ENCODE measurements at regions not wholly inside any gene's neighbourhood (a gene's known extent, or its start where the extent isn't known, plus 50 kb on each side); places are given as distances from the start of the nearest gene placed in this dataset.

DNA sequence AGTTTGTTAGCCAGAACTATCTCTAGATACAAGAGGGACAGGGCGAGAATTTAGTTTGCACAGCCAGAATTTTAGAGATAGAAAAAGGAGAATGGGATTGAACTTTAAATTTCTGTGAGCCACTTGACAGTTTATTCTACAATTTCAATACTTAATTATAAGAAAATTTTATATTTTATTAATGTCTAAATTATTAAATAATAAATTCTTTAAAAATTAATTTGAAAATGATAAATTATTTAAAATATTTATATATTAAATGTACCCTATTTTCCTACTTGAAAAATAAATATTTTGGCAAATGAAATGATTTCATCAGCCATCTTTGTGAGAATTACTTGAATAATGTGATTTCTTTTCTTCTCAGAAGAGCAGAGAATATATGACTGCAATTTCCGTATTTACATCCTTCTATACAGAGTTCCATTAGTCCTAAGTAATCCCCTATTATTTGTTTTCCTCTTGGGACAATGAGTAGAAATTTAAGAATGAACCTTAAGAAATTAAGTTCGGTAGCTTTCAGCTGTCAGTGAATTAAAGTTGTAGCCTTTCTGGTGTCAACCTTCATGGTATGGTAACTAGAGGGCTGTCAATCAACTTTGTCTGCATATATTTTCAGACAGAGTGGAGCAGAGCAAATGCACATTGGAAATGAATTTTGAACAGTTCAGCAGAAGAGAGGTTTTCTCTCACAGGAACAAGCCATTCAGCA is 763.9 kb downstream of the PCDH18 start:
- CTCF ChIA-PET: no interaction called here
- H3K36me3 ChIP-seq (ENCODE audit: control insufficient read depth in 2 of 2, insufficient read depth in 1 of 2, low read length in 2 of 2): no peaks in the 10 kb centered on the region
- H3K4me1 ChIP-seq (ENCODE audit: control insufficient read depth, insufficient read depth, low read length): no peaks in the 10 kb centered on the region
- no peak overlapping the region for H3K27ac ChIP-seq (ENCODE audit: extremely low read depth, low read depth, low read length)
- no peak overlapping the region for H3K4me3 ChIP-seq (ENCODE audit: low read depth, low read length)
- H3K9me3 ChIP-seq (ENCODE audit: control insufficient read depth, insufficient read depth, low read depth, low read length): no peaks in the 10 kb centered on the region
- TF ChIP-seq ZNF560 (tag by site-specific recombination; IDR thresholded peaks at IDR 0.05; ENCODE audit: borderline replicate concordance) (no peak), ZNF350 (tag by site-specific recombination; IDR thresholded peaks at IDR 0.05) (no peak), ZNF211 (tag by site-specific recombination; IDR thresholded peaks at IDR 0.05; ENCODE audit: low read depth) (no peak), ZNF621 (tag by site-specific recombination; IDR thresholded peaks at IDR 0.05) (no peak), ZNF266 (tag by site-specific recombination; IDR thresholded peaks at IDR 0.05; ENCODE audit: low read depth) (no peak), ZNF140 (tag by site-specific recombination; IDR thresholded peaks at IDR 0.05) (no peak), ZSCAN30 (tag by site-specific recombination; IDR thresholded peaks at IDR 0.05) (no peak), ZNF423 (tag by site-specific recombination; IDR thresholded peaks at IDR 0.05) (no peak), PRDM1 (tag by site-specific recombination; IDR thresholded peaks at IDR 0.05) (no peak), ZNF610 (tag by site-specific recombination; IDR thresholded peaks at IDR 0.05; ENCODE audit: borderline replicate concordance) (no peak), ZNF626 (tag by site-specific recombination; IDR thresholded peaks at IDR 0.05) (no peak), ZNF785 (tag by site-specific recombination; IDR thresholded peaks at IDR 0.05) (no peak), PBX3 (CRISPR knock-in tag; IDR thresholded peaks at IDR 0.05) (no peak), ZNF155 (tag by site-specific recombination; IDR thresholded peaks at IDR 0.05) (no peak), ZBTB26 (tag by site-specific recombination; optimal IDR thresholded peaks at IDR 0.05) (no peak), MZF1 (tag by site-specific recombination; IDR thresholded peaks at IDR 0.05; ENCODE audit: borderline replicate concordance) (no peak), BCL11A (tag by site-specific recombination; IDR thresholded peaks at IDR 0.05; ENCODE audit: low read depth) (no peak)
- TF ChIP-seq, protein P1, sequence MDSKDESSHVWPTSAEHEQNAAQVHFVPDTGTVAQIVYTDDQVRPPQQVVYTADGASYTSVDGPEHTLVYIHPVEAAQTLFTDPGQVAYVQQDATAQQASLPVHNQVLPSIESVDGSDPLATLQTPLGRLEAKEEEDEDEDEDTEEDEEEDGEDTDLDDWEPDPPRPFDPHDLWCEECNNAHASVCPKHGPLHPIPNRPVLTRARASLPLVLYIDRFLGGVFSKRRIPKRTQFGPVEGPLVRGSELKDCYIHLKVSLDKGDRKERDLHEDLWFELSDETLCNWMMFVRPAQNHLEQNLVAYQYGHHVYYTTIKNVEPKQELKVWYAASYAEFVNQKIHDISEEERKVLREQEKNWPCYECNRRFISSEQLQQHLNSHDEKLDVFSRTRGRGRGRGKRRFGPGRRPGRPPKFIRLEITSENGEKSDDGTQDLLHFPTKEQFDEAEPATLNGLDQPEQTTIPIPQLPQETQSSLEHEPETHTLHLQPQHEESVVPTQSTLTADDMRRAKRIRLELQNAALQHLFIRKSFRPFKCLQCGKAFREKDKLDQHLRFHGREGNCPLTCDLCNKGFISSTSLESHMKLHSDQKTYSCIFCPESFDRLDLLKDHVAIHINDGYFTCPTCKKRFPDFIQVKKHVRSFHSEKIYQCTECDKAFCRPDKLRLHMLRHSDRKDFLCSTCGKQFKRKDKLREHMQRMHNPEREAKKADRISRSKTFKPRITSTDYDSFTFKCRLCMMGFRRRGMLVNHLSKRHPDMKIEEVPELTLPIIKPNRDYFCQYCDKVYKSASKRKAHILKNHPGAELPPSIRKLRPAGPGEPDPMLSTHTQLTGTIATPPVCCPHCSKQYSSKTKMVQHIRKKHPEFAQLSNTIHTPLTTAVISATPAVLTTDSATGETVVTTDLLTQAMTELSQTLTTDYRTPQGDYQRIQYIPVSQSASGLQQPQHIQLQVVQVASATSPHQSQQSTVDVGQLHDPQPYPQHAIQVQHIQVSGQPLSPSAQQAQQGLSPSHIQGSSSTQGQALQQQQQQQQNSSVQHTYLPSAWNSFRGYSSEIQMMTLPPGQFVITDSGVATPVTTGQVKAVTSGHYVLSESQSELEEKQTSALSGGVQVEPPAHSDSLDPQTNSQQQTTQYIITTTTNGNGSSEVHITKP (tag by site-specific recombination; IDR thresholded peaks at IDR 0.05): no peak
- TF ChIP-seq, protein P2, sequence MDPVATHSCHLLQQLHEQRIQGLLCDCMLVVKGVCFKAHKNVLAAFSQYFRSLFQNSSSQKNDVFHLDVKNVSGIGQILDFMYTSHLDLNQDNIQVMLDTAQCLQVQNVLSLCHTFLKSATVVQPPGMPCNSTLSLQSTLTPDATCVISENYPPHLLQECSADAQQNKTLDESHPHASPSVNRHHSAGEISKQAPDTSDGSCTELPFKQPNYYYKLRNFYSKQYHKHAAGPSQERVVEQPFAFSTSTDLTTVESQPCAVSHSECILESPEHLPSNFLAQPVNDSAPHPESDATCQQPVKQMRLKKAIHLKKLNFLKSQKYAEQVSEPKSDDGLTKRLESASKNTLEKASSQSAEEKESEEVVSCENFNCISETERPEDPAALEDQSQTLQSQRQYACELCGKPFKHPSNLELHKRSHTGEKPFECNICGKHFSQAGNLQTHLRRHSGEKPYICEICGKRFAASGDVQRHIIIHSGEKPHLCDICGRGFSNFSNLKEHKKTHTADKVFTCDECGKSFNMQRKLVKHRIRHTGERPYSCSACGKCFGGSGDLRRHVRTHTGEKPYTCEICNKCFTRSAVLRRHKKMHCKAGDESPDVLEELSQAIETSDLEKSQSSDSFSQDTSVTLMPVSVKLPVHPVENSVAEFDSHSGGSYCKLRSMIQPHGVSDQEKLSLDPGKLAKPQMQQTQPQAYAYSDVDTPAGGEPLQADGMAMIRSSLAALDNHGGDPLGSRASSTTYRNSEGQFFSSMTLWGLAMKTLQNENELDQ (tag by site-specific recombination; IDR thresholded peaks at IDR 0.05; ENCODE audit: low read depth): no peak
- TF ChIP-seq, protein P3, sequence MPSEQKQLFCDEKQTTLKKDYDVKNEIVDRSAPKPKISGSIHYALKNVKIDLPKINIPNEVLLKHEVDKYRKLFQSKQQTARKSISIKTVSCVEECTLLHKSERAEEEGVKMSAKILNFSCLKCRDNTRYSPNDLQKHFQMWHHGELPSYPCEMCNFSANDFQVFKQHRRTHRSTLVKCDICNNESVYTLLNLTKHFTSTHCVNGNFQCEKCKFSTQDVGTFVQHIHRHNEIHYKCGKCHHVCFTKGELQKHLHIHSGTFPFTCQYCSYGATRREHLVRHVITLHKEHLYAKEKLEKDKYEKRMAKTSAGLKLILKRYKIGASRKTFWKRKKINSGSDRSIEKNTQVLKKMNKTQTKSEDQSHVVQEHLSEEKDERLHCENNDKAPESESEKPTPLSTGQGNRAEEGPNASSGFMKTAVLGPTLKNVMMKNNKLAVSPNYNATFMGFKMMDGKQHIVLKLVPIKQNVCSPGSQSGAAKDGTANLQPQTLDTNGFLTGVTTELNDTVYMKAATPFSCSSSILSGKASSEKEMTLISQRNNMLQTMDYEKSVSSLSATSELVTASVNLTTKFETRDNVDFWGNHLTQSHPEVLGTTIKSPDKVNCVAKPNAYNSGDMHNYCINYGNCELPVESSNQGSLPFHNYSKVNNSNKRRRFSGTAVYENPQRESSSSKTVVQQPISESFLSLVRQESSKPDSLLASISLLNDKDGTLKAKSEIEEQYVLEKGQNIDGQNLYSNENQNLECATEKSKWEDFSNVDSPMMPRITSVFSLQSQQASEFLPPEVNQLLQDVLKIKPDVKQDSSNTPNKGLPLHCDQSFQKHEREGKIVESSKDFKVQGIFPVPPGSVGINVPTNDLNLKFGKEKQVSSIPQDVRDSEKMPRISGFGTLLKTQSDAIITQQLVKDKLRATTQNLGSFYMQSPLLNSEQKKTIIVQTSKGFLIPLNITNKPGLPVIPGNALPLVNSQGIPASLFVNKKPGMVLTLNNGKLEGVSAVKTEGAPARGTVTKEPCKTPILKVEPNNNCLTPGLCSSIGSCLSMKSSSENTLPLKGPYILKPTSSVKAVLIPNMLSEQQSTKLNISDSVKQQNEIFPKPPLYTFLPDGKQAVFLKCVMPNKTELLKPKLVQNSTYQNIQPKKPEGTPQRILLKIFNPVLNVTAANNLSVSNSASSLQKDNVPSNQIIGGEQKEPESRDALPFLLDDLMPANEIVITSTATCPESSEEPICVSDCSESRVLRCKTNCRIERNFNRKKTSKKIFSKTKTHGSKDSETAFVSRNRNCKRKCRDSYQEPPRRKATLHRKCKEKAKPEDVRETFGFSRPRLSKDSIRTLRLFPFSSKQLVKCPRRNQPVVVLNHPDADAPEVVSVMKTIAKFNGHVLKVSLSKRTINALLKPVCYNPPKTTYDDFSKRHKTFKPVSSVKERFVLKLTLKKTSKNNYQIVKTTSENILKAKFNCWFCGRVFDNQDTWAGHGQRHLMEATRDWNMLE (tag by site-specific recombination; conservative IDR thresholded peaks at IDR 0.05; ENCODE audit: low read depth): no peak
- POLR2A ChIA-PET: no interaction called here
